GM18951 (cell line): ENCODE measurements at regions not wholly inside any gene's neighbourhood (a gene's known extent, or its start where the extent isn't known, plus 50 kb on each side); places are given as distances from the start of the nearest gene placed in this dataset.
"Not testable (repeated sequence)": the region's sequence is repeated elsewhere in the genome, so short reads cannot be mapped to it uniquely, and the experiment has no call there.

Experiments
- POLR2A ChIP-seq: IDR thresholded peaks from 4 replicates; pipeline ENCODE4 v1.6.1; 2011; ENCODE audit warnings: mild to moderate bottlenecking; ENCODE audit not compliant: insufficient read length, insufficient read depth; ENCODE audit errors: extremely low read depth
- in situ Hi-C: fragments of 300-500 bp; cut with MboI; formaldehyde crosslinking; loops from one replicate; pipeline ENCODE4 v1.12.0; 2022; ENCODE audit warnings: low sequenced_read_pairs, mixed read lengths, inconsistent platforms; ENCODE audit not compliant: unreplicated experiment

- in situ Hi-C loops: no loop called here
- no peak for TF ChIP-seq POLR2A
Measured at GRCh38 chr4:106530821-106531220, 162.2 kb upstream of the GIMD1 start.

- no peak for TF ChIP-seq POLR2A
- in situ Hi-C loops: no loop called here
Measured at GRCh38 chr4:106530024-106530361, 161.4 kb upstream of the GIMD1 start.

- no peak for TF ChIP-seq POLR2A
- in situ Hi-C loops: no loop called here
Measured at GRCh38 chr4:106529348-106530023, 160.9 kb upstream of the GIMD1 start.

- in situ Hi-C loops: no loop called here
- no peak for TF ChIP-seq POLR2A
Measured at GRCh38 chr4:106527316-106527715, 158.7 kb upstream of the GIMD1 start.

- in situ Hi-C loops: not testable (repeated sequence)
Measured at GRCh38 chr4:106525425-106525824, 156.8 kb upstream of the GIMD1 start.

GRCh38 chr4:106524772-106525171 lies 156.2 kb upstream of the GIMD1 start:
- in situ Hi-C loops: not testable (repeated sequence)

GRCh38 chr4:106522839-106523238 lies 154.3 kb upstream of the GIMD1 start:
- TF ChIP-seq POLR2A: no peak
- in situ Hi-C loops: no loop called here

- no peak for TF ChIP-seq POLR2A
- in situ Hi-C loops: no loop called here
Measured at GRCh38 chr4:106512706-106513105, 144.1 kb upstream of the GIMD1 start.

GRCh38 chr4:106507440-106507839 lies 138.9 kb upstream of the GIMD1 start:
- in situ Hi-C loops: no loop called here
- TF ChIP-seq POLR2A: no peak

GRCh38 chr4:106503116-106504050 lies 134.8 kb upstream of the GIMD1 start:
- no peak for TF ChIP-seq POLR2A
- in situ Hi-C loops: no loop called here

- no peak for TF ChIP-seq POLR2A
- in situ Hi-C loops: no loop called here
Measured at GRCh38 chr4:106502106-106502699, 133.6 kb upstream of the GIMD1 start.

GRCh38 chr4:106497271-106497670 lies 128.7 kb upstream of the GIMD1 start:
- in situ Hi-C loops: loop anchor here (25.0 kb wide), 1 partner anchor 235 kb away; no protein-coding TSS in a partner anchor
- TF ChIP-seq POLR2A: no peak

GRCh38 chr4:106496061-106496460 lies 127.5 kb upstream of the GIMD1 start:
- no peak for TF ChIP-seq POLR2A

GRCh38 chr4:106495476-106495875 lies 126.9 kb upstream of the GIMD1 start:
- no peak for TF ChIP-seq POLR2A
- in situ Hi-C loops: loop anchor here (25.0 kb wide), 1 partner anchor 233 kb away; no protein-coding TSS in a partner anchor

More at GRCh38 chr4:106496061-106496460, 127.5 kb upstream of the GIMD1 start:
- in situ Hi-C loops: loop anchor here (25.0 kb wide), 1 partner anchor 234 kb away; no protein-coding TSS in a partner anchor
